Naive thymus-derived CD8-positive, alpha-beta T cell (primary cell): ENCODE measurements at regions not wholly inside any gene's neighbourhood (a gene's known extent, or its start where the extent isn't known, plus 50 kb on each side); places are given as distances from the start of the nearest gene placed in this dataset.
"Not testable (repeated sequence)": the region's sequence is repeated elsewhere in the genome, so short reads cannot be mapped to it uniquely, and the experiment has no call there.

ENCODE experiments used
- ATAC-seq, 2 donors: fragments of 150-1000 bp; cut with Tn5 transposase in 1 of 2; sonication (Bioruptor Pico), chemical (Tn5 transposase) in 1 of 2; 1 replicate in 1 of 2; 2 replicates in 1 of 2; pipeline ENCODE4 v1.10.0; 2021; ENCODE audit warnings: mild to moderate bottlenecking in 2 of 2, moderate library complexity in 2 of 2
- POLR2A ChIA-PET: fragments of 350-600 bp; sonication (Branson Sonifier 250); formaldehyde crosslinking; loops from one replicate; lab custom pipeline; 2021; ENCODE audit warnings: antibody characterized with exemption; lab: Charles Lee
- DNase-seq, 10 donors: peaks; one replicate each; pipeline versions ENCODE4 v3.0.0 to v3.0.0-alpha.2; 2020 to 2022
- H3K27ac Mint-ChIP-seq, 10 donors: one replicate each; pipeline ENCODE4 v1.8.0; 2020 to 2022; ENCODE audit warnings: mild to moderate bottlenecking in 10 of 10, mixed read lengths in 10 of 10, moderate library complexity in 4 of 10, inconsistent platforms in 1 of 10
- H3K27me3 Mint-ChIP-seq, 5 donors: one replicate each; pipeline ENCODE4 v1.8.0; 2021 to 2022; ENCODE audit warnings: mixed read lengths in 5 of 5
- H3K36me3 Mint-ChIP-seq, 3 donors: one replicate each; pipeline ENCODE4 v1.8.0; 2020 to 2022; ENCODE audit warnings: mixed read lengths in 3 of 3, mild to moderate bottlenecking in 2 of 3, inconsistent platforms in 1 of 3
- H3K4me1 Mint-ChIP-seq, 4 donors: one replicate each; pipeline ENCODE4 v1.8.0; 2021 to 2022; ENCODE audit warnings: mixed read lengths in 4 of 4
- H3K4me3 Mint-ChIP-seq, 10 donors: one replicate each; pipeline ENCODE4 v1.8.0; 2020 to 2022; ENCODE audit warnings: mild to moderate bottlenecking in 10 of 10, mixed read lengths in 10 of 10, moderate library complexity in 6 of 10, inconsistent platforms in 1 of 10
- H3K9me3 Mint-ChIP-seq, 9 donors: one replicate each; pipeline ENCODE4 v1.8.0; 2020 to 2022; ENCODE audit warnings: mixed read lengths in 9 of 9, mild to moderate bottlenecking in 3 of 9, inconsistent platforms in 1 of 9, moderate library complexity in 1 of 9

- H3K9me3 Mint-ChIP-seq: peaks cover 0 to 21% (median 9%) of the 10 kb centered on the region in 9 donors
- DNase-seq (no peak), ATAC-seq (no peak)
- H3K4me1 Mint-ChIP-seq: no peaks in the 10 kb centered on the region
- H3K36me3 Mint-ChIP-seq: peaks cover 0 to 2% (median 0%) of the 10 kb centered on the region in 3 donors
- no peak overlapping the region for H3K4me3 Mint-ChIP-seq
- POLR2A ChIA-PET: no interaction called here
- no peaks in the 10 kb centered on the region for H3K27me3 Mint-ChIP-seq
- H3K27ac Mint-ChIP-seq: no peak overlapping the region
Observed at GRCh38 chr4:28073860-28074555, 1213.4 kb downstream of the STIM2 start.

- Mint-ChIP-seq H3K4me1 (no peaks in the 10 kb centered on the region), H3K27me3 (no peaks in the 10 kb centered on the region), H3K36me3 (peaks cover 0 to 2% (median 0%) of the 10 kb centered on the region in 3 donors), H3K9me3 (peaks cover 0 to 29% (median 18%) of the 10 kb centered on the region in 9 donors), H3K4me3 (no peak overlapping the region), H3K27ac (no peak overlapping the region)
- ATAC-seq (no peak), DNase-seq (no peak)
- POLR2A ChIA-PET: no interaction called here
Observed at GRCh38 chr4:28075401-28075956, 1214.8 kb downstream of the STIM2 start.

GRCh38 chr4:28077203-28077602, 1216.6 kb downstream of the STIM2 start:
- H3K4me3 Mint-ChIP-seq, H3K36me3 Mint-ChIP-seq, POLR2A ChIA-PET, H3K27ac Mint-ChIP-seq, H3K27me3 Mint-ChIP-seq, ATAC-seq, H3K4me1 Mint-ChIP-seq: not testable (repeated sequence)
- H3K9me3 Mint-ChIP-seq: peaks cover 5 to 41% (median 20%) of the 10 kb centered on the region in 9 donors
- peak in 1 of 10 donors; percentile 34 for DNase-seq

- ATAC-seq: no peak
- H3K9me3 Mint-ChIP-seq: peaks cover 12 to 60% (median 28%) of the 10 kb centered on the region in 9 donors
- H3K36me3 Mint-ChIP-seq: peaks cover 0 to 7% (median 1%) of the 10 kb centered on the region in 3 donors
- H3K27me3 Mint-ChIP-seq: no peaks in the 10 kb centered on the region
- H3K4me3 Mint-ChIP-seq: no peak overlapping the region
- POLR2A ChIA-PET: no interaction called here
- no peak for DNase-seq
- no peaks in the 10 kb centered on the region for H3K4me1 Mint-ChIP-seq
- H3K27ac Mint-ChIP-seq: no peak overlapping the region
Observed at GRCh38 chr4:28082686-28083390, 1222.2 kb downstream of the STIM2 start.

- Mint-ChIP-seq H3K27ac (no peak overlapping the region), H3K4me3 (no peak overlapping the region), H3K36me3 (no peaks in the 10 kb centered on the region), H3K9me3 (peaks cover 0 to 9% (median 3%) of the 10 kb centered on the region in 9 donors), H3K4me1 (no peaks in the 10 kb centered on the region), H3K27me3 (no peaks in the 10 kb centered on the region)
- no peak for ATAC-seq
- POLR2A ChIA-PET: no interaction called here
- no peak for DNase-seq
Observed at GRCh38 chr4:28092610-28093009, 1232.0 kb downstream of the STIM2 start.

GRCh38 chr4:28093071-28093470, 1232.4 kb downstream of the STIM2 start:
- no peaks in the 10 kb centered on the region for H3K27me3 Mint-ChIP-seq
- ATAC-seq (no peak), DNase-seq (no peak)
- H3K36me3 Mint-ChIP-seq: no peaks in the 10 kb centered on the region
- H3K4me1 Mint-ChIP-seq: no peaks in the 10 kb centered on the region
- no peak overlapping the region for H3K4me3 Mint-ChIP-seq
- POLR2A ChIA-PET: no interaction called here
- no peak overlapping the region for H3K27ac Mint-ChIP-seq
- H3K9me3 Mint-ChIP-seq: peaks cover 0 to 9% (median 3%) of the 10 kb centered on the region in 9 donors

GRCh38 chr4:28101583-28101982, 1240.9 kb downstream of the STIM2 start:
- H3K27ac Mint-ChIP-seq: no peak overlapping the region
- H3K4me1 Mint-ChIP-seq: no peaks in the 10 kb centered on the region
- POLR2A ChIA-PET: no interaction called here
- no peaks in the 10 kb centered on the region for H3K27me3 Mint-ChIP-seq
- peaks cover 0 to 11% (median 4%) of the 10 kb centered on the region in 9 donors for H3K9me3 Mint-ChIP-seq
- DNase-seq: no peak
- H3K36me3 Mint-ChIP-seq: peaks cover 0 to 4% (median 0%) of the 10 kb centered on the region in 3 donors
- no peak overlapping the region for H3K4me3 Mint-ChIP-seq
- no peak for ATAC-seq

- Mint-ChIP-seq H3K27me3 (no peaks in the 10 kb centered on the region), H3K36me3 (peaks cover 0 to 4% (median 0%) of the 10 kb centered on the region in 3 donors), H3K4me1 (no peaks in the 10 kb centered on the region), H3K27ac (no peak overlapping the region), H3K9me3 (peaks cover 0 to 11% (median 3%) of the 10 kb centered on the region in 9 donors), H3K4me3 (no peak overlapping the region)
- POLR2A ChIA-PET: no interaction called here
- no peak for DNase-seq
- no peak for ATAC-seq
Observed at GRCh38 chr4:28105271-28105859, 1244.7 kb downstream of the STIM2 start.

GRCh38 chr4:28106155-28106554, 1245.5 kb downstream of the STIM2 start:
- peaks cover 0 to 10% (median 3%) of the 10 kb centered on the region in 9 donors for H3K9me3 Mint-ChIP-seq
- ATAC-seq (no peak), DNase-seq (no peak)
- no peak overlapping the region for H3K4me3 Mint-ChIP-seq
- H3K27ac Mint-ChIP-seq: no peak overlapping the region
- peaks cover 0 to 4% (median 0%) of the 10 kb centered on the region in 3 donors for H3K36me3 Mint-ChIP-seq
- H3K27me3 Mint-ChIP-seq: no peaks in the 10 kb centered on the region
- H3K4me1 Mint-ChIP-seq: no peaks in the 10 kb centered on the region
- POLR2A ChIA-PET: no interaction called here

- Mint-ChIP-seq H3K4me3 (no peak overlapping the region), H3K4me1 (no peaks in the 10 kb centered on the region), H3K9me3 (peaks cover 0 to 11% (median 3%) of the 10 kb centered on the region in 9 donors), H3K27me3 (no peaks in the 10 kb centered on the region), H3K36me3 (no peaks in the 10 kb centered on the region), H3K27ac (no peak overlapping the region)
- POLR2A ChIA-PET: no interaction called here
- DNase-seq (no peak), ATAC-seq (no peak)
Observed at GRCh38 chr4:28109801-28110200, 1249.2 kb downstream of the STIM2 start.

GRCh38 chr4:28112691-28113335, 1252.2 kb downstream of the STIM2 start:
- DNase-seq, H3K27ac Mint-ChIP-seq, H3K4me1 Mint-ChIP-seq, POLR2A ChIA-PET, H3K36me3 Mint-ChIP-seq, H3K27me3 Mint-ChIP-seq, ATAC-seq, H3K4me3 Mint-ChIP-seq: not testable (repeated sequence)
- peaks cover 0 to 16% (median 9%) of the 10 kb centered on the region in 9 donors for H3K9me3 Mint-ChIP-seq

GRCh38 chr4:28113586-28113985, 1252.9 kb downstream of the STIM2 start:
- H3K36me3 Mint-ChIP-seq, H3K27me3 Mint-ChIP-seq, H3K27ac Mint-ChIP-seq, DNase-seq, POLR2A ChIA-PET, ATAC-seq, H3K4me1 Mint-ChIP-seq, H3K4me3 Mint-ChIP-seq: not testable (repeated sequence)
- H3K9me3 Mint-ChIP-seq: peaks cover 0 to 22% (median 9%) of the 10 kb centered on the region in 9 donors
